ENCODE measurements at regions not wholly inside any gene's neighbourhood (a gene's known extent, or its start where the extent isn't known, plus 50 kb on each side); places are given as distances from the start of the nearest gene placed in this dataset.

DNA sequence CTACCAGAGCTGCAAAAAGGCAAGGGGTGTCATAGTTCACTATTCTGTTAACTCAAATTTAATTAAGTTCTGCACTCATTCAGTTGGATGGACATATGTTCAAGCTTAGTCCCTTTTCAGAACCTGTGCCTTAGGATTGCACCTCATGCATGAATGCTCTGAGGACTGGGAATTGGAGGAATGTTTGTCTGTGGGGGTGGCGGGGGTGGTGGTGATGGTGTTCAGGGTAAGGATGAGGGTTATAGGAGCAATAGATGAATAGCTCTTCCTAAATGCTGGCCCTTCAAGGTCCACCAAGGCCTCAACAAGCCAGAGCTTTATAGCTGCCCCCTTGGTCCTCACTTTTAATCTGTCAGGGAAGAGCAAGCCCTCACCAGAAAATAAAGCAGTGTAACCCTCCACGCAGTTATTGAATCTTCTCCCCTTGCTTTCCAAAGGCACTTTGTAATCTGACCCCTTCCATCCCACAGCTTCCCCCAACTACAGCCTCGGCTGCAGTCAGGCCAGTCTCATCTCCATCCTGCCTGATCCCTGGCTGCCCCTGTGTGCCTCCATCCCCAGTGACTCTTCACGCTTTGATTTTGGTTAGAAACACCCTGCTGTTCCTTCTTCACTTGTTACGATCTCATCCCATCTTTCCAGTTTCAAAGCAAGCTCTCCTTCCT lies 221.6 kb upstream of the LMCD1 start:
- no TSS peak for BruUV-seq (replicated peaks)
- Histone ChIP-seq H4K8ac (ENCODE audit: low read depth in 2 of 2, low read length in 2 of 2) (no peak overlapping the region), H3K23ac (ENCODE audit: low read depth, low read length) (no peak overlapping the region), H2AK5ac (ENCODE audit: low read depth, low read length) (no peak overlapping the region), H3K14ac (replicated peaks; ENCODE audit: low read depth, low read length) (no peak overlapping the region), H2BK120ac (ENCODE audit: low read depth, low read length) (no peak overlapping the region), H3K79me1 (ENCODE audit: low read depth in 1 of 2, low read length in 2 of 2) (no peaks in the 10 kb centered on the region), H2AFZ (replicated peaks; ENCODE audit: low read length, poor library complexity) (no peak overlapping the region), H4K91ac (ENCODE audit: insufficient read depth, low read depth, low read length) (no peak overlapping the region), H3K27ac (ENCODE audit: insufficient read depth, low read length) (no peak overlapping the region), H3K56ac (ENCODE audit: extremely low read depth, insufficient read depth, low read length) (no peak overlapping the region), H3K9me1 (ENCODE audit: insufficient read depth, low read length) (no peaks in the 10 kb centered on the region), H4K5ac (ENCODE audit: low read depth, low read length) (no peak overlapping the region), H3K4me3 (ENCODE audit: insufficient read depth, low read depth, low read length) (no peak overlapping the region), H3K27me3 (ENCODE audit: control insufficient read depth, insufficient read depth, low read length) (no peaks in the 10 kb centered on the region; the same call in 1 of the 2 replicates), H3K36me3 (ENCODE audit: control insufficient read depth, insufficient read depth, low read length) (no peaks in the 10 kb centered on the region), H2BK5ac (ENCODE audit: low read depth, low read length, poor library complexity, severe bottlenecking) (no peak overlapping the region), H3K4ac (ENCODE audit: low read depth, low read length) (no peak overlapping the region), H4K20me1 (ENCODE audit: insufficient read depth, low read length) (no peaks in the 10 kb centered on the region), H3K18ac (ENCODE audit: low read depth, low read length) (no peak overlapping the region), H3K9ac (ENCODE audit: low read depth, low read length) (no peak overlapping the region), H2AK9ac (replicated peaks; ENCODE audit: low read depth, low read length, poor library complexity) (no peak overlapping the region), H3K4me1 (ENCODE audit: control insufficient read depth, insufficient read depth, low read length) (no peaks in the 10 kb centered on the region), H2BK20ac (ENCODE audit: low read depth, low read length) (no peak overlapping the region), H3K9me3 (ENCODE audit: control insufficient read depth, insufficient read depth, low read length) (no peaks in the 10 kb centered on the region), H3K4me2 (ENCODE audit: low read depth, low read length) (no peak overlapping the region), H2BK15ac (ENCODE audit: low read depth, low read length) (no peak overlapping the region)
- 13% methylated on average over 3 of the region's 5 CpGs; no CpG with 5 or more reads in 1 of the 2 experiments for WGBS, 2 experiments (ENCODE audit: extremely low coverage in 2 of 2, insufficient read length in 1 of 2)
- in situ Hi-C loops (cut with MboI; ENCODE audit: low sequenced_read_pairs) (no loop called here), dilution Hi-C loops (cut with HindIII; ENCODE audit: low sequenced_read_pairs, unreplicated experiment) (no loop called here), intact Hi-C loops (cut with micrococcal nuclease) (no loop called here)
- no peak for ATAC-seq (ENCODE audit: low read depth)
- CTCF ChIA-PET, result no interaction called here
- TF ChIP-seq RAD21 (IDR thresholded peaks at IDR 0.05; ENCODE audit: low read length), result no peak
- TF ChIP-seq POLR2A (IDR thresholded peaks at IDR 0.05; ENCODE audit: low read depth, low read length), result no peak
- TF ChIP-seq NFE2L2 (IDR thresholded peaks at IDR 0.05; ENCODE audit: low read depth, low read length), result no peak
- TF ChIP-seq BHLHE40 (IDR thresholded peaks at IDR 0.05; ENCODE audit: low read depth, low read length), result no peak
- TF ChIP-seq MAFK (IDR thresholded peaks at IDR 0.05; ENCODE audit: low read depth, low read length), result no peak
- TF ChIP-seq MAZ (IDR thresholded peaks at IDR 0.05; ENCODE audit: borderline replicate concordance, low read depth, low read length), result no peak
- TF ChIP-seq, protein P1, sequence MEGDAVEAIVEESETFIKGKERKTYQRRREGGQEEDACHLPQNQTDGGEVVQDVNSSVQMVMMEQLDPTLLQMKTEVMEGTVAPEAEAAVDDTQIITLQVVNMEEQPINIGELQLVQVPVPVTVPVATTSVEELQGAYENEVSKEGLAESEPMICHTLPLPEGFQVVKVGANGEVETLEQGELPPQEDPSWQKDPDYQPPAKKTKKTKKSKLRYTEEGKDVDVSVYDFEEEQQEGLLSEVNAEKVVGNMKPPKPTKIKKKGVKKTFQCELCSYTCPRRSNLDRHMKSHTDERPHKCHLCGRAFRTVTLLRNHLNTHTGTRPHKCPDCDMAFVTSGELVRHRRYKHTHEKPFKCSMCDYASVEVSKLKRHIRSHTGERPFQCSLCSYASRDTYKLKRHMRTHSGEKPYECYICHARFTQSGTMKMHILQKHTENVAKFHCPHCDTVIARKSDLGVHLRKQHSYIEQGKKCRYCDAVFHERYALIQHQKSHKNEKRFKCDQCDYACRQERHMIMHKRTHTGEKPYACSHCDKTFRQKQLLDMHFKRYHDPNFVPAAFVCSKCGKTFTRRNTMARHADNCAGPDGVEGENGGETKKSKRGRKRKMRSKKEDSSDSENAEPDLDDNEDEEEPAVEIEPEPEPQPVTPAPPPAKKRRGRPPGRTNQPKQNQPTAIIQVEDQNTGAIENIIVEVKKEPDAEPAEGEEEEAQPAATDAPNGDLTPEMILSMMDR (conservative IDR thresholded peaks at IDR 0.05; ENCODE audit: low read depth, low read length), result no peak
- TF ChIP-seq CEBPB (IDR thresholded peaks at IDR 0.05; ENCODE audit: low read depth, low read length), result no peak
- no peak for TF ChIP-seq RFX5 (IDR thresholded peaks at IDR 0.05; ENCODE audit: low read depth, low read length)
- TF ChIP-seq, protein P2, sequence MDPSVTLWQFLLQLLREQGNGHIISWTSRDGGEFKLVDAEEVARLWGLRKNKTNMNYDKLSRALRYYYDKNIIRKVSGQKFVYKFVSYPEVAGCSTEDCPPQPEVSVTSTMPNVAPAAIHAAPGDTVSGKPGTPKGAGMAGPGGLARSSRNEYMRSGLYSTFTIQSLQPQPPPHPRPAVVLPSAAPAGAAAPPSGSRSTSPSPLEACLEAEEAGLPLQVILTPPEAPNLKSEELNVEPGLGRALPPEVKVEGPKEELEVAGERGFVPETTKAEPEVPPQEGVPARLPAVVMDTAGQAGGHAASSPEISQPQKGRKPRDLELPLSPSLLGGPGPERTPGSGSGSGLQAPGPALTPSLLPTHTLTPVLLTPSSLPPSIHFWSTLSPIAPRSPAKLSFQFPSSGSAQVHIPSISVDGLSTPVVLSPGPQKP (IDR thresholded peaks at IDR 0.05; ENCODE audit: borderline replicate concordance, low read depth, low read length), result no peak
- no peak for TF ChIP-seq SMC3 (IDR thresholded peaks at IDR 0.05; ENCODE audit: low read depth, low read length)
- no peak for TF ChIP-seq MXI1 (IDR thresholded peaks at IDR 0.05; ENCODE audit: borderline replicate concordance, low read depth, low read length)
- no peak for TF ChIP-seq RCOR1 (IDR thresholded peaks at IDR 0.05; ENCODE audit: insufficient replicate concordance, low read length)
- POLR2A ChIA-PET (ENCODE audit: unreplicated experiment), result no interaction called here
- no peak for DNase-seq

All from IMR-90 (cell line).